HEK293 (cell line): ENCODE measurements at regions not wholly inside any gene's neighbourhood (a gene's known extent, or its start where the extent isn't known, plus 50 kb on each side); places are given as distances from the start of the nearest gene placed in this dataset.

Experiments
- CTCF ChIA-PET: fragments of 350-600 bp; formaldehyde crosslinking; extraction: SDS; loops from one replicate; lab custom pipeline; 2021; ENCODE audit warnings: antibody characterized with exemption; lab: Yijun Ruan, JAX
- POLR2A ChIA-PET: fragments of 300-600 bp; formaldehyde crosslinking; extraction: SDS; loops from one replicate; lab custom pipeline; 2020; ENCODE audit warnings: antibody characterized with exemption, inconsistent platforms; lab: Yijun Ruan, JAX
- H3K27ac ChIP-seq: fragments of 200-500 bp; sonication (Bioruptor generic); 2 replicates; pipeline ENCODE4 v1.5.1; 2014; ENCODE audit warnings: low read depth, low read length, control low read depth, inconsistent platforms; ENCODE audit errors: extremely low read depth
- H3K36me3 ChIP-seq, 2 experiments: fragments of 200-500 bp in 1 of 2; sonication (Bioruptor generic) in 1 of 2; 1 replicate in 1 of 2; 2 replicates in 1 of 2; pipeline ENCODE4 v1.5.1; 2014 to 2017; ENCODE audit warnings: inconsistent platforms in 2 of 2, low read length in 2 of 2; ENCODE audit not compliant: control insufficient read depth in 2 of 2, insufficient read depth in 1 of 2
- H3K4me1 ChIP-seq: fragments of 200-500 bp; sonication (Bioruptor generic); 2 replicates; pipeline ENCODE4 v1.5.1; 2014; ENCODE audit warnings: mild to moderate bottlenecking, low read length, inconsistent platforms; ENCODE audit not compliant: control insufficient read depth, insufficient read depth
- H3K4me3 ChIP-seq: 2 replicates; pipeline ENCODE4 v1.5.1; 2011; ENCODE audit warnings: low read depth, mild to moderate bottlenecking, control low read depth, low read length, moderate library complexity
- H3K9me3 ChIP-seq: fragments of 200-500 bp; sonication (Bioruptor generic); 2 replicates; pipeline ENCODE4 v1.5.1; 2014; ENCODE audit warnings: low read depth, low read length, inconsistent platforms; ENCODE audit not compliant: control insufficient read depth, insufficient read depth
- BCL11A ChIP-seq: fragments of 450-650 bp; formaldehyde crosslinking; IDR thresholded peaks from 2 replicates; pipeline ENCODE4 v1.5.1; 2016; ENCODE audit warnings: low read depth, missing biosample characterization, missing genetic modification characterization
- OVOL3 ChIP-seq: fragments of 450-650 bp; formaldehyde crosslinking; IDR thresholded peaks from 2 replicates; pipeline ENCODE4 v1.5.1; 2016; ENCODE audit warnings: missing biosample characterization, missing genetic modification characterization
- YY2 ChIP-seq: fragments of 450-650 bp; formaldehyde crosslinking; IDR thresholded peaks from 2 replicates; pipeline ENCODE4 v1.5.1; 2016; ENCODE audit warnings: missing biosample characterization, missing genetic modification characterization
- ZBTB21 ChIP-seq: fragments of 450-650 bp; formaldehyde crosslinking; IDR thresholded peaks from 2 replicates; pipeline ENCODE4 v1.5.1; 2017; ENCODE audit warnings: missing biosample characterization, missing genetic modification characterization
- ZBTB8A ChIP-seq: fragments of 450-650 bp; formaldehyde crosslinking; IDR thresholded peaks from 2 replicates; pipeline ENCODE4 v1.5.1; 2016; ENCODE audit warnings: missing biosample characterization, missing genetic modification characterization
- ZFHX2 ChIP-seq: fragments of 450-650 bp; formaldehyde crosslinking; conservative IDR thresholded peaks from 2 replicates; pipeline ENCODE4 v1.5.1; 2016; ENCODE audit warnings: missing biosample characterization, missing genetic modification characterization
- ZNF132 ChIP-seq: fragments of 450-650 bp; formaldehyde crosslinking; IDR thresholded peaks from 2 replicates; pipeline ENCODE4 v1.5.1; 2017; ENCODE audit warnings: missing biosample characterization, missing genetic modification characterization, borderline replicate concordance
- ZNF175 ChIP-seq: fragments of 450-650 bp; formaldehyde crosslinking; IDR thresholded peaks from 2 replicates; pipeline ENCODE4 v1.5.1; 2016; ENCODE audit warnings: missing biosample characterization, missing genetic modification characterization
- ZNF416 ChIP-seq: fragments of 450-650 bp; formaldehyde crosslinking; IDR thresholded peaks from 2 replicates; pipeline ENCODE4 v1.5.1; 2016; ENCODE audit warnings: missing biosample characterization, missing genetic modification characterization
- ZNF529 ChIP-seq: fragments of 450-650 bp; formaldehyde crosslinking; IDR thresholded peaks from 2 replicates; pipeline ENCODE4 v1.5.1; 2017; ENCODE audit warnings: missing genetic modification characterization, missing biosample characterization; ENCODE audit not compliant: insufficient replicate concordance
- ZNF548 ChIP-seq: fragments of 450-650 bp; formaldehyde crosslinking; IDR thresholded peaks from 2 replicates; pipeline ENCODE4 v1.5.1; 2016; ENCODE audit warnings: missing biosample characterization, missing genetic modification characterization
- ZNF623 ChIP-seq: fragments of 450-650 bp; formaldehyde crosslinking; IDR thresholded peaks from 2 replicates; pipeline ENCODE4 v1.5.1; 2016; ENCODE audit warnings: missing biosample characterization, missing genetic modification characterization
- ZNF624 ChIP-seq: fragments of 450-650 bp; formaldehyde crosslinking; IDR thresholded peaks from 2 replicates; pipeline ENCODE4 v1.5.1; 2017; ENCODE audit warnings: missing biosample characterization, missing genetic modification characterization
- TF ChIP-seq, protein P1 (sequence below): fragments of 450-650 bp; formaldehyde crosslinking; IDR thresholded peaks from 2 replicates; pipeline ENCODE4 v1.5.1; 2016; ENCODE audit warnings: missing biosample characterization, missing genetic modification characterization, borderline replicate concordance
- TF ChIP-seq, protein P2 (sequence below): fragments of 450-650 bp; formaldehyde crosslinking; IDR thresholded peaks from 2 replicates; pipeline ENCODE4 v1.5.1; 2017; ENCODE audit warnings: missing biosample characterization, missing genetic modification characterization
- TF ChIP-seq, protein P3 (sequence below): fragments of 450-650 bp; formaldehyde crosslinking; IDR thresholded peaks from 2 replicates; pipeline ENCODE4 v1.5.1; 2016; ENCODE audit warnings: missing biosample characterization, missing genetic modification characterization
- TF ChIP-seq, protein P4 (sequence below): fragments of 450-650 bp; formaldehyde crosslinking; IDR thresholded peaks from 2 replicates; pipeline ENCODE4 v1.5.1; 2016; ENCODE audit warnings: missing biosample characterization, missing genetic modification characterization
- TF ChIP-seq, protein P5 (sequence below): fragments of 450-650 bp; formaldehyde crosslinking; IDR thresholded peaks from 2 replicates; pipeline ENCODE4 v1.5.1; 2016; ENCODE audit warnings: missing biosample characterization, missing genetic modification characterization

DNA sequence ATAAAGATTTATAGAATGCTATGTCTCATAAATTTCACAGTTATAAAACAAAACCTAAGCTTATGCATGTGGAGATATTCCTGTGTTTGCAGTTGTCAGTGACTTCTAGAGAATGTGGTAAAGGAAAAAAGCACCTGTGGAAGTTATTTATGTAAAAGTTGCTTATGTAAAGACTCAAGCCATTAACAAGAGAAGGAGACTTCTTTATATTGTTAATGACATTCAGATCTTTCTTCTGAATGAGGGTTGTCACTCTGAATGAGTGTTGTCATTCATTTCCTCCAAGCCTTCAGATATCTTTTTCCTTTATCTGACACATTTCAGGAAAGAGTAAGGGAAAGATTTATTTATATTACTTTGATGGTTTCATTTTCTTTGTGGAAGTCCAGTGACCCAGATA lies 202.6 kb downstream of the TM9SF2 start (continued):
- TF ChIP-seq, protein P1, sequence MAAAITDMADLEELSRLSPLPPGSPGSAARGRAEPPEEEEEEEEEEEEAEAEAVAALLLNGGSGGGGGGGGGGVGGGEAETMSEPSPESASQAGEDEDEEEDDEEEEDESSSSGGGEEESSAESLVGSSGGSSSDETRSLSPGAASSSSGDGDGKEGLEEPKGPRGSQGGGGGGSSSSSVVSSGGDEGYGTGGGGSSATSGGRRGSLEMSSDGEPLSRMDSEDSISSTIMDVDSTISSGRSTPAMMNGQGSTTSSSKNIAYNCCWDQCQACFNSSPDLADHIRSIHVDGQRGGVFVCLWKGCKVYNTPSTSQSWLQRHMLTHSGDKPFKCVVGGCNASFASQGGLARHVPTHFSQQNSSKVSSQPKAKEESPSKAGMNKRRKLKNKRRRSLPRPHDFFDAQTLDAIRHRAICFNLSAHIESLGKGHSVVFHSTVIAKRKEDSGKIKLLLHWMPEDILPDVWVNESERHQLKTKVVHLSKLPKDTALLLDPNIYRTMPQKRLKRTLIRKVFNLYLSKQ (tag by site-specific recombination) = no peak
- TF ChIP-seq, protein P2, sequence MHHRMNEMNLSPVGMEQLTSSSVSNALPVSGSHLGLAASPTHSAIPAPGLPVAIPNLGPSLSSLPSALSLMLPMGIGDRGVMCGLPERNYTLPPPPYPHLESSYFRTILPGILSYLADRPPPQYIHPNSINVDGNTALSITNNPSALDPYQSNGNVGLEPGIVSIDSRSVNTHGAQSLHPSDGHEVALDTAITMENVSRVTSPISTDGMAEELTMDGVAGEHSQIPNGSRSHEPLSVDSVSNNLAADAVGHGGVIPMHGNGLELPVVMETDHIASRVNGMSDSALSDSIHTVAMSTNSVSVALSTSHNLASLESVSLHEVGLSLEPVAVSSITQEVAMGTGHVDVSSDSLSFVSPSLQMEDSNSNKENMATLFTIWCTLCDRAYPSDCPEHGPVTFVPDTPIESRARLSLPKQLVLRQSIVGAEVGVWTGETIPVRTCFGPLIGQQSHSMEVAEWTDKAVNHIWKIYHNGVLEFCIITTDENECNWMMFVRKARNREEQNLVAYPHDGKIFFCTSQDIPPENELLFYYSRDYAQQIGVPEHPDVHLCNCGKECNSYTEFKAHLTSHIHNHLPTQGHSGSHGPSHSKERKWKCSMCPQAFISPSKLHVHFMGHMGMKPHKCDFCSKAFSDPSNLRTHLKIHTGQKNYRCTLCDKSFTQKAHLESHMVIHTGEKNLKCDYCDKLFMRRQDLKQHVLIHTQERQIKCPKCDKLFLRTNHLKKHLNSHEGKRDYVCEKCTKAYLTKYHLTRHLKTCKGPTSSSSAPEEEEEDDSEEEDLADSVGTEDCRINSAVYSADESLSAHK (tag by site-specific recombination) = no peak
- TF ChIP-seq ZNF132 (no peak), ZBTB8A (tag by site-specific recombination) (no peak), OVOL3 (tag by site-specific recombination) (no peak), ZNF416 (no peak), ZFHX2 (tag by site-specific recombination) (no peak)
- TF ChIP-seq, protein P3, sequence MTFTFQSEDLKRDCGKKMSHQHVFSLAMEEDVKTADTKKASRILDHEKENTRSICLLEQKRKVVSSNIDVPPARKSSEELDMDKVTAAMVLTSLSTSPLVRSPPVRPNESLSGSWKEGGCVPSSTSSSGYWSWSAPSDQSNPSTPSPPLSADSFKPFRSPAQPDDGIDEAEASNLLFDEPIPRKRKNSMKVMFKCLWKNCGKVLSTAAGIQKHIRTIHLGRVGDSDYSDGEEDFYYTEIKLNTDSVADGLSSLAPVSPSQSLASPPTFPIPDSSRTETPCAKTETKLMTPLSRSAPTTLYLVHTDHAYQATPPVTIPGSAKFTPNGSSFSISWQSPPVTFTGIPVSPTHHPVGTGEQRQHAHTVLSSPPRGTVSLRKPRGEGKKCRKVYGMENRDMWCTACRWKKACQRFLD (tag by site-specific recombination) = no peak

DNA sequence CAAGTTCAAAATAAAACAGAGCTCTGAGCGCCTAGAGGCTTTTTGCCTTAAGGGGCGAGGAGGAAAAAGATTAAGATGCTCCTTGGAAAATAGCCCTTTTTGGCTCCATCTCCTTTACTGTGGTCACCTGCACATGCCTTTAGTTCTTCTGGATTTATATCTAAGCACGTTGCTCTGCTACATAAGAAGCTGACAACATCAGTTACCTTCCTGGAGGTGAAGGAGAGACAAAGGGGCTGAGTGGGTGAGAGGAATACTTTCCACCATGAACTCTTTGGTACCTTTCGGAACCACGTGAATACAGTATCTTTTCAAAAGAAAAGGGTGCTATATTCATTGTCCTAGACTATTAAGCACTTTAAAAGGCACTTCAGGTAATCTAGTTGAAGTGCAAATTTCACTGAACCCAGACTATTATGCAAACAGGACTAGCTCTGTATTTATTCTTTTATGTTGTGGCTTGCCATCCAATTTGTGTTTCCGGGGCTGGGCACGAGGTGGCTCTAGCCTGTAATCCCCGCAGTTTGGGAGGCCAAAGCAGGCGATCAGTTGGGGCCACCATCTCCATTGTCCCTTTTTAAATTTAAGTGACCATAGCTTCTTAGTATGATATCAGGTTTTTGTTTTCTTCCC lies 201.5 kb downstream of the TM9SF2 start:
- POLR2A ChIA-PET = no interaction called here
- CTCF ChIA-PET = interaction anchor here (0.7 kb wide), 1 partner anchor 22 kb away, joined by 5 read pairs; no protein-coding TSS in a partner anchor
- no peaks in the 10 kb centered on the region for H3K36me3 ChIP-seq
- H3K4me3 ChIP-seq = no peak overlapping the region
- H3K27ac ChIP-seq = no peak overlapping the region
- TF ChIP-seq, protein P4, sequence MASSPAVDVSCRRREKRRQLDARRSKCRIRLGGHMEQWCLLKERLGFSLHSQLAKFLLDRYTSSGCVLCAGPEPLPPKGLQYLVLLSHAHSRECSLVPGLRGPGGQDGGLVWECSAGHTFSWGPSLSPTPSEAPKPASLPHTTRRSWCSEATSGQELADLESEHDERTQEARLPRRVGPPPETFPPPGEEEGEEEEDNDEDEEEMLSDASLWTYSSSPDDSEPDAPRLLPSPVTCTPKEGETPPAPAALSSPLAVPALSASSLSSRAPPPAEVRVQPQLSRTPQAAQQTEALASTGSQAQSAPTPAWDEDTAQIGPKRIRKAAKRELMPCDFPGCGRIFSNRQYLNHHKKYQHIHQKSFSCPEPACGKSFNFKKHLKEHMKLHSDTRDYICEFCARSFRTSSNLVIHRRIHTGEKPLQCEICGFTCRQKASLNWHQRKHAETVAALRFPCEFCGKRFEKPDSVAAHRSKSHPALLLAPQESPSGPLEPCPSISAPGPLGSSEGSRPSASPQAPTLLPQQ (tag by site-specific recombination) = no peak
- TF ChIP-seq, protein P5, sequence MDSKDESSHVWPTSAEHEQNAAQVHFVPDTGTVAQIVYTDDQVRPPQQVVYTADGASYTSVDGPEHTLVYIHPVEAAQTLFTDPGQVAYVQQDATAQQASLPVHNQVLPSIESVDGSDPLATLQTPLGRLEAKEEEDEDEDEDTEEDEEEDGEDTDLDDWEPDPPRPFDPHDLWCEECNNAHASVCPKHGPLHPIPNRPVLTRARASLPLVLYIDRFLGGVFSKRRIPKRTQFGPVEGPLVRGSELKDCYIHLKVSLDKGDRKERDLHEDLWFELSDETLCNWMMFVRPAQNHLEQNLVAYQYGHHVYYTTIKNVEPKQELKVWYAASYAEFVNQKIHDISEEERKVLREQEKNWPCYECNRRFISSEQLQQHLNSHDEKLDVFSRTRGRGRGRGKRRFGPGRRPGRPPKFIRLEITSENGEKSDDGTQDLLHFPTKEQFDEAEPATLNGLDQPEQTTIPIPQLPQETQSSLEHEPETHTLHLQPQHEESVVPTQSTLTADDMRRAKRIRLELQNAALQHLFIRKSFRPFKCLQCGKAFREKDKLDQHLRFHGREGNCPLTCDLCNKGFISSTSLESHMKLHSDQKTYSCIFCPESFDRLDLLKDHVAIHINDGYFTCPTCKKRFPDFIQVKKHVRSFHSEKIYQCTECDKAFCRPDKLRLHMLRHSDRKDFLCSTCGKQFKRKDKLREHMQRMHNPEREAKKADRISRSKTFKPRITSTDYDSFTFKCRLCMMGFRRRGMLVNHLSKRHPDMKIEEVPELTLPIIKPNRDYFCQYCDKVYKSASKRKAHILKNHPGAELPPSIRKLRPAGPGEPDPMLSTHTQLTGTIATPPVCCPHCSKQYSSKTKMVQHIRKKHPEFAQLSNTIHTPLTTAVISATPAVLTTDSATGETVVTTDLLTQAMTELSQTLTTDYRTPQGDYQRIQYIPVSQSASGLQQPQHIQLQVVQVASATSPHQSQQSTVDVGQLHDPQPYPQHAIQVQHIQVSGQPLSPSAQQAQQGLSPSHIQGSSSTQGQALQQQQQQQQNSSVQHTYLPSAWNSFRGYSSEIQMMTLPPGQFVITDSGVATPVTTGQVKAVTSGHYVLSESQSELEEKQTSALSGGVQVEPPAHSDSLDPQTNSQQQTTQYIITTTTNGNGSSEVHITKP = no peak
- TF ChIP-seq ZNF175 (tag by site-specific recombination) = no peak
- no peak for TF ChIP-seq ZNF548
- no peak for TF ChIP-seq ZNF529 (tag by site-specific recombination)
- no peak for TF ChIP-seq OVOL3 (tag by site-specific recombination)
- no peak for TF ChIP-seq ZBTB21 (tag by site-specific recombination)
- no peak for TF ChIP-seq ZNF624 (tag by site-specific recombination)
- TF ChIP-seq YY2 (tag by site-specific recombination) = no peak
- TF ChIP-seq ZNF623 = no peak
- no peak for TF ChIP-seq BCL11A (tag by site-specific recombination)
- TF ChIP-seq, all 188 proteins: peak for 0
- H3K9me3 ChIP-seq = no peaks in the 10 kb centered on the region
- H3K4me1 ChIP-seq = no peaks in the 10 kb centered on the region
